Activated CD4-positive, alpha-beta T cell treated with anti-CD3 and anti-CD28 coated beads, Interleukin-2, amount 10 ng/mL, durations not matched to agents 24 days and 14 days (primary cell): ENCODE measurements at regions not wholly inside any gene's neighbourhood (a gene's known extent, or its start where the extent isn't known, plus 50 kb on each side); places are given as distances from the start of the nearest gene placed in this dataset.
"Not testable (repeated sequence)": the region's sequence is repeated elsewhere in the genome, so short reads cannot be mapped to it uniquely, and the experiment has no call there.

Experiments
- DNase-seq: peaks from one replicate; pipeline ENCODE4 v3.0.0; 2022
- H3K27ac Mint-ChIP-seq: one replicate; pipeline ENCODE4 v1.8.0; 2022; ENCODE audit warnings: mild to moderate bottlenecking, mixed read lengths
- H3K27me3 Mint-ChIP-seq: one replicate; pipeline ENCODE4 v1.8.0; 2022; ENCODE audit warnings: mixed read lengths
- H3K36me3 Mint-ChIP-seq: one replicate; pipeline ENCODE4 v1.8.0; 2022; ENCODE audit warnings: low read depth, mild to moderate bottlenecking, mixed read lengths
- H3K4me1 Mint-ChIP-seq: one replicate; pipeline ENCODE4 v1.8.0; 2021; ENCODE audit warnings: mixed read lengths
- H3K4me3 Mint-ChIP-seq: one replicate; pipeline ENCODE4 v1.8.0; 2022; ENCODE audit warnings: mild to moderate bottlenecking, moderate library complexity, mixed read lengths
- H3K9me3 Mint-ChIP-seq: one replicate; pipeline ENCODE4 v1.8.0; 2021; ENCODE audit warnings: mixed read lengths
- intact Hi-C: fragments of 100-400 bp; cut with micrococcal nuclease; formaldehyde crosslinking; loops from one replicate; pipeline ENCODE4 v1.15.1; 2023

GRCh38 chr5:172521338-172521932 is 67.1 kb upstream of the SH3PXD2B start:
- Mint-ChIP-seq H3K27me3 (peaks cover 4% of the 10 kb centered on the region), H3K4me3 (no peak overlapping the region), H3K4me1 (no peaks in the 10 kb centered on the region), H3K9me3 (peaks cover 8% of the 10 kb centered on the region), H3K27ac (no peak overlapping the region), H3K36me3 (no peaks in the 10 kb centered on the region)
- DNase-seq = no peak
- intact Hi-C loops = no loop called here

- no peak overlapping the region for H3K4me3 Mint-ChIP-seq
- no peak overlapping the region for H3K27ac Mint-ChIP-seq
- no peak for DNase-seq
- no peaks in the 10 kb centered on the region for H3K4me1 Mint-ChIP-seq
- intact Hi-C loops = no loop called here
- H3K9me3 Mint-ChIP-seq = peaks cover 6% of the 10 kb centered on the region
- H3K36me3 Mint-ChIP-seq = no peaks in the 10 kb centered on the region
- peaks cover 12% of the 10 kb centered on the region for H3K27me3 Mint-ChIP-seq
These were observed 57.6 kb upstream of the SH3PXD2B start for GRCh38 chr5:172511952-172512351.

GRCh38 chr5:172509405-172509781 is 55.1 kb upstream of the SH3PXD2B start:
- DNase-seq = no peak
- no peaks in the 10 kb centered on the region for H3K4me1 Mint-ChIP-seq
- no peak overlapping the region for H3K27ac Mint-ChIP-seq
- peaks cover 3% of the 10 kb centered on the region for H3K27me3 Mint-ChIP-seq
- H3K4me3 Mint-ChIP-seq = no peak overlapping the region
- intact Hi-C loops = no loop called here
- peaks cover 6% of the 10 kb centered on the region for H3K9me3 Mint-ChIP-seq
- no peaks in the 10 kb centered on the region for H3K36me3 Mint-ChIP-seq

GRCh38 chr5:172508471-172509404 is 54.4 kb upstream of the SH3PXD2B start:
- no peak for DNase-seq
- Mint-ChIP-seq H3K27me3 (peaks cover 3% of the 10 kb centered on the region), H3K36me3 (no peaks in the 10 kb centered on the region), H3K27ac (no peak overlapping the region), H3K4me3 (no peak overlapping the region), H3K4me1 (no peaks in the 10 kb centered on the region), H3K9me3 (peaks cover 6% of the 10 kb centered on the region)
- intact Hi-C loops = no loop called here

GRCh38 chr5:172507485-172507884 is 53.2 kb upstream of the SH3PXD2B start:
- intact Hi-C loops, H3K27me3 Mint-ChIP-seq, H3K4me1 Mint-ChIP-seq, H3K36me3 Mint-ChIP-seq, H3K27ac Mint-ChIP-seq, H3K9me3 Mint-ChIP-seq, DNase-seq, H3K4me3 Mint-ChIP-seq: not testable (repeated sequence)

- H3K4me1 Mint-ChIP-seq = no peaks in the 10 kb centered on the region
- H3K27ac Mint-ChIP-seq = no peak overlapping the region
- no peaks in the 10 kb centered on the region for H3K9me3 Mint-ChIP-seq
- intact Hi-C loops = no loop called here
- no peaks in the 10 kb centered on the region for H3K36me3 Mint-ChIP-seq
- H3K27me3 Mint-ChIP-seq = peaks cover 3% of the 10 kb centered on the region
- DNase-seq = no peak
- no peak overlapping the region for H3K4me3 Mint-ChIP-seq
These were observed 52.6 kb upstream of the SH3PXD2B start for GRCh38 chr5:172506921-172507320.

GRCh38 chr5:172506251-172506650 is 51.9 kb upstream of the SH3PXD2B start:
- H3K4me3 Mint-ChIP-seq = no peak overlapping the region
- H3K36me3 Mint-ChIP-seq = no peaks in the 10 kb centered on the region
- H3K9me3 Mint-ChIP-seq = no peaks in the 10 kb centered on the region
- no peaks in the 10 kb centered on the region for H3K4me1 Mint-ChIP-seq
- H3K27ac Mint-ChIP-seq = no peak overlapping the region
- H3K27me3 Mint-ChIP-seq = peaks cover 3% of the 10 kb centered on the region
- intact Hi-C loops = no loop called here
- DNase-seq = no peak

- Mint-ChIP-seq H3K9me3 (no peaks in the 10 kb centered on the region), H3K36me3 (no peaks in the 10 kb centered on the region), H3K27ac (no peak overlapping the region), H3K27me3 (peaks cover 3% of the 10 kb centered on the region), H3K4me1 (no peaks in the 10 kb centered on the region), H3K4me3 (no peak overlapping the region)
- intact Hi-C loops = no loop called here
- no peak for DNase-seq
These were observed 51.5 kb upstream of the SH3PXD2B start for GRCh38 chr5:172505845-172506244.

- Mint-ChIP-seq H3K4me3 (no peak overlapping the region), H3K9me3 (no peaks in the 10 kb centered on the region), H3K27ac (no peak overlapping the region), H3K4me1 (no peaks in the 10 kb centered on the region), H3K27me3 (peaks cover 3% of the 10 kb centered on the region), H3K36me3 (no peaks in the 10 kb centered on the region)
- DNase-seq = no peak
- intact Hi-C loops = no loop called here
These were observed 51.1 kb upstream of the SH3PXD2B start for GRCh38 chr5:172505403-172505759.

GRCh38 chr5:172504701-172505402 is 50.5 kb upstream of the SH3PXD2B start:
- no peaks in the 10 kb centered on the region for H3K4me1 Mint-ChIP-seq
- no peaks in the 10 kb centered on the region for H3K9me3 Mint-ChIP-seq
- no peaks in the 10 kb centered on the region for H3K36me3 Mint-ChIP-seq
- intact Hi-C loops = no loop called here
- DNase-seq = no peak
- no peak overlapping the region for H3K27ac Mint-ChIP-seq
- H3K4me3 Mint-ChIP-seq = no peak overlapping the region
- H3K27me3 Mint-ChIP-seq = peaks cover 3% of the 10 kb centered on the region

GRCh38 chr5:172503925-172504700 is 49.8 kb upstream of the SH3PXD2B start:
- H3K4me3 Mint-ChIP-seq = no peak overlapping the region
- peaks cover 3% of the 10 kb centered on the region for H3K27me3 Mint-ChIP-seq
- no peaks in the 10 kb centered on the region for H3K9me3 Mint-ChIP-seq
- H3K27ac Mint-ChIP-seq = no peak overlapping the region
- DNase-seq = no peak
- H3K36me3 Mint-ChIP-seq = no peaks in the 10 kb centered on the region
- intact Hi-C loops = no loop called here
- no peaks in the 10 kb centered on the region for H3K4me1 Mint-ChIP-seq
